ENCODE measurements at regions not wholly inside any gene's neighbourhood (a gene's known extent, or its start where the extent isn't known, plus 50 kb on each side); places are given as distances from the start of the nearest gene placed in this dataset.

DNA sequence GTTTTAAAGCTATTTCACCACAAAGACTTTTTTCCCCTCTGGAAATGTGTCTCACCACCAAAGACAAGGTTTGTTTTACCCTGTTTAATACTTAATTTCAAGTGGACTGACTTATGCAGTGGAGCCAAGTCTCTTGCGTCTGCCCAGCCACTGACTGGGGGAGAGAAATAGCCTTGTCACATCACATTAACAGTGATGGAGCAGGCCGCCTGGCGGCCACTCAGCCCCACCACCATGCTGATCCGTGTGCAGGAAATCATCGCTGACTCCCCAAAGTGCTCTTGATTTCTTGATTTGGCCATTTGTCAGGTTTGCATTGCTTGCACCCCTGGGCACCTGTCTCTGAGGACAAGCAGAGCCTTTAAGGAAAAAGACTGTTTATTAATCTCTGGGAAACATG lies 334.1 kb downstream of the GLRX3 start:
- TF ChIP-seq GABPA (IDR thresholded peaks at IDR 0.05; ENCODE audit: low read depth) (no peak), SPI1 (IDR thresholded peaks at IDR 0.05; ENCODE audit: borderline replicate concordance, low read depth) (no peak), POLR2AphosphoS5 (IDR thresholded peaks at IDR 0.05; ENCODE audit: low read depth) (no peak)
- TF ChIP-seq, protein P1, sequence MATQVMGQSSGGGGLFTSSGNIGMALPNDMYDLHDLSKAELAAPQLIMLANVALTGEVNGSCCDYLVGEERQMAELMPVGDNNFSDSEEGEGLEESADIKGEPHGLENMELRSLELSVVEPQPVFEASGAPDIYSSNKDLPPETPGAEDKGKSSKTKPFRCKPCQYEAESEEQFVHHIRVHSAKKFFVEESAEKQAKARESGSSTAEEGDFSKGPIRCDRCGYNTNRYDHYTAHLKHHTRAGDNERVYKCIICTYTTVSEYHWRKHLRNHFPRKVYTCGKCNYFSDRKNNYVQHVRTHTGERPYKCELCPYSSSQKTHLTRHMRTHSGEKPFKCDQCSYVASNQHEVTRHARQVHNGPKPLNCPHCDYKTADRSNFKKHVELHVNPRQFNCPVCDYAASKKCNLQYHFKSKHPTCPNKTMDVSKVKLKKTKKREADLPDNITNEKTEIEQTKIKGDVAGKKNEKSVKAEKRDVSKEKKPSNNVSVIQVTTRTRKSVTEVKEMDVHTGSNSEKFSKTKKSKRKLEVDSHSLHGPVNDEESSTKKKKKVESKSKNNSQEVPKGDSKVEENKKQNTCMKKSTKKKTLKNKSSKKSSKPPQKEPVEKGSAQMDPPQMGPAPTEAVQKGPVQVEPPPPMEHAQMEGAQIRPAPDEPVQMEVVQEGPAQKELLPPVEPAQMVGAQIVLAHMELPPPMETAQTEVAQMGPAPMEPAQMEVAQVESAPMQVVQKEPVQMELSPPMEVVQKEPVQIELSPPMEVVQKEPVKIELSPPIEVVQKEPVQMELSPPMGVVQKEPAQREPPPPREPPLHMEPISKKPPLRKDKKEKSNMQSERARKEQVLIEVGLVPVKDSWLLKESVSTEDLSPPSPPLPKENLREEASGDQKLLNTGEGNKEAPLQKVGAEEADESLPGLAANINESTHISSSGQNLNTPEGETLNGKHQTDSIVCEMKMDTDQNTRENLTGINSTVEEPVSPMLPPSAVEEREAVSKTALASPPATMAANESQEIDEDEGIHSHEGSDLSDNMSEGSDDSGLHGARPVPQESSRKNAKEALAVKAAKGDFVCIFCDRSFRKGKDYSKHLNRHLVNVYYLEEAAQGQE (IDR thresholded peaks at IDR 0.05; ENCODE audit: insufficient replicate concordance, low read depth) = no peak
- TF ChIP-seq, protein P2, sequence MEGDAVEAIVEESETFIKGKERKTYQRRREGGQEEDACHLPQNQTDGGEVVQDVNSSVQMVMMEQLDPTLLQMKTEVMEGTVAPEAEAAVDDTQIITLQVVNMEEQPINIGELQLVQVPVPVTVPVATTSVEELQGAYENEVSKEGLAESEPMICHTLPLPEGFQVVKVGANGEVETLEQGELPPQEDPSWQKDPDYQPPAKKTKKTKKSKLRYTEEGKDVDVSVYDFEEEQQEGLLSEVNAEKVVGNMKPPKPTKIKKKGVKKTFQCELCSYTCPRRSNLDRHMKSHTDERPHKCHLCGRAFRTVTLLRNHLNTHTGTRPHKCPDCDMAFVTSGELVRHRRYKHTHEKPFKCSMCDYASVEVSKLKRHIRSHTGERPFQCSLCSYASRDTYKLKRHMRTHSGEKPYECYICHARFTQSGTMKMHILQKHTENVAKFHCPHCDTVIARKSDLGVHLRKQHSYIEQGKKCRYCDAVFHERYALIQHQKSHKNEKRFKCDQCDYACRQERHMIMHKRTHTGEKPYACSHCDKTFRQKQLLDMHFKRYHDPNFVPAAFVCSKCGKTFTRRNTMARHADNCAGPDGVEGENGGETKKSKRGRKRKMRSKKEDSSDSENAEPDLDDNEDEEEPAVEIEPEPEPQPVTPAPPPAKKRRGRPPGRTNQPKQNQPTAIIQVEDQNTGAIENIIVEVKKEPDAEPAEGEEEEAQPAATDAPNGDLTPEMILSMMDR (IDR thresholded peaks at IDR 0.05; ENCODE audit: insufficient read depth, low read length) = no peak
- DNase-seq (ENCODE audit: low read depth in 1 of 2, low spot score in 1 of 2) = no peak
- no peak overlapping the region for H3K4me3 ChIP-seq (replicated peaks; ENCODE audit: insufficient read depth, low read length)
- no peaks in the 10 kb centered on the region for H3K27me3 ChIP-seq (ENCODE audit: insufficient read depth, poor library complexity, severe bottlenecking)
- H3K27ac ChIP-seq (replicated peaks) = no peak overlapping the region

DNA sequence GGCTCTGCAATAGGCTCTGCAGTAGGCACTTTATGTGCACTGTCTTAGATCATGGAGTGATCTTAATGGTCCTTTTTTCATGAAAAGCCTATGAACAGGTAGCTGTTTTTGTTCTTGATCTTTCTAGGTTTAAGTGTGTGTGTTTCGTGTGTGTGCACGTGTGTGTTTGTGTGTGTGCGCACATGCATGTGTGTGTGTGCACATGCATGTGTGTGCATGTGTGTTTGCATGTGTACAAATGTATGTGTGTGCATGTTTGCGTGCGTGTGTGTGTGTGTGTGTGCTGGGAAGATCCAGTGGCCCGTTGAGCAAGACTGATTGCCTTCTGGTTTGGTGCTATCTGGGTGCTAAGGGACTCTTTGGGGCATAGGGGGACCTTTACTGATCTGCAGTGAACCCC lies 334.8 kb downstream of the GLRX3 start:
- Histone ChIP-seq H3K27ac (replicated peaks) (no peak overlapping the region), H3K27me3 (ENCODE audit: insufficient read depth, poor library complexity, severe bottlenecking) (no peaks in the 10 kb centered on the region), H3K4me3 (replicated peaks; ENCODE audit: insufficient read depth, low read length) (no peak overlapping the region)
- no peak for TF ChIP-seq POLR2AphosphoS5 (IDR thresholded peaks at IDR 0.05; ENCODE audit: low read depth)
- TF ChIP-seq SPI1 (IDR thresholded peaks at IDR 0.05; ENCODE audit: borderline replicate concordance, low read depth) = no peak
- TF ChIP-seq, protein P1 (IDR thresholded peaks at IDR 0.05; ENCODE audit: insufficient replicate concordance, low read depth) = no peak
- TF ChIP-seq GABPA (IDR thresholded peaks at IDR 0.05; ENCODE audit: low read depth) = no peak
- TF ChIP-seq, protein P2 (IDR thresholded peaks at IDR 0.05; ENCODE audit: insufficient read depth, low read length) = no peak
- no peak for DNase-seq (ENCODE audit: low read depth in 1 of 2, low spot score in 1 of 2)

DNA sequence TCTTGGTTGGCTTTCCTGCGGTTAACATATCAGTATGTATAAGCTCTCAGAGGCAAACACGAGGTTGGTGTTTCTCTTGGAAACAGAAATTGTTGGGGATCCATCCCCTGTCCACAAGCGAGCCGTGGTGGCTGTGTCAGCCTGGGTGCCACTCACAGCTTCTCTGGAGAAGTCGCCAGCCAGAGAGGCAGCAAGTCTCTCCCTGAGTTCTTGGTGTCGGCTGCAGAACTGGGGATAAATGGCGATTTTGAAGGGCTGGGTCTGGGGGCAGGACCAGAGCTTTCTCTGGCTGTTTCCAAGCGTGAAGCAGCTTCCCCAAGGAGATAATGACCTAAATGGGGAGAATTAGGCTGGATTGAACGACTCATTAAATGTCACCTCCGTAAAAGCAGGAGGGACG lies 335.3 kb downstream of the GLRX3 start:
- no peak overlapping the region for H3K27ac ChIP-seq (replicated peaks)
- H3K4me3 ChIP-seq (replicated peaks; ENCODE audit: insufficient read depth, low read length) = no peak overlapping the region
- no peak for DNase-seq (ENCODE audit: low read depth in 1 of 2, low spot score in 1 of 2)
- H3K27me3 ChIP-seq (ENCODE audit: insufficient read depth, poor library complexity, severe bottlenecking) = no peaks in the 10 kb centered on the region
- TF ChIP-seq, protein P2 (IDR thresholded peaks at IDR 0.05; ENCODE audit: insufficient read depth, low read length) = no peak
- TF ChIP-seq GABPA (IDR thresholded peaks at IDR 0.05; ENCODE audit: low read depth) (no peak), POLR2AphosphoS5 (IDR thresholded peaks at IDR 0.05; ENCODE audit: low read depth) (no peak), SPI1 (IDR thresholded peaks at IDR 0.05; ENCODE audit: borderline replicate concordance, low read depth) (no peak)
- TF ChIP-seq, protein P1 (IDR thresholded peaks at IDR 0.05; ENCODE audit: insufficient replicate concordance, low read depth) = no peak
